A673 (cell line): ENCODE measurements at regions not wholly inside any gene's neighbourhood (a gene's known extent, or its start where the extent isn't known, plus 50 kb on each side); places are given as distances from the start of the nearest gene placed in this dataset.

Source experiments
- BruUV-seq: library from RNA; stranded (reverse); fragments of 400-500 nt; replicated peaks from 2 replicates; lab custom pipeline; 2021; lab: Mats Ljungman, UMichigan
- CTCF ChIA-PET: fragments of 300-600 bp; sonication (Branson Sonifier 250); formaldehyde crosslinking; loops from one replicate; lab custom pipeline; 2022; ENCODE audit warnings: antibody characterized with exemption; lab: Charles Lee
- POLR2A ChIA-PET: fragments of 300-600 bp; sonication (Branson Sonifier 250); formaldehyde crosslinking; loops from one replicate; lab custom pipeline; 2022; ENCODE audit warnings: antibody characterized with exemption; ENCODE audit not compliant: low non-redundant PET; lab: Charles Lee
- DNase-seq: peaks from one replicate; pipeline ENCODE4 v3.0.0-alpha.2; 2015; ENCODE audit warnings: low spot score
- H3K27ac ChIP-seq: fragments of 200-600 bp; sonication (generic); 2 replicates; pipeline ENCODE4 v1.5.1; 2016; ENCODE audit warnings: mixed run types, low read depth, mild to moderate bottlenecking, mixed read lengths, antibody characterized with exemption, low read length; ENCODE audit not compliant: poor library complexity, severe bottlenecking
- H3K27me3 ChIP-seq: fragments of 200-600 bp; sonication (generic); replicated peaks from 2 replicates; pipeline ENCODE4 v1.6.1; 2017; ENCODE audit warnings: mixed run types, low read depth, mild to moderate bottlenecking, mixed read lengths, antibody characterized with exemption, low read length; ENCODE audit not compliant: insufficient read depth, poor library complexity
- H3K36me3 ChIP-seq: fragments of 200-600 bp; sonication (generic); 2 replicates; pipeline ENCODE4 v1.6.1; 2016; ENCODE audit warnings: mixed run types, mild to moderate bottlenecking, mixed read lengths, antibody characterized with exemption, low read length; ENCODE audit not compliant: insufficient read depth, poor library complexity, severe bottlenecking
- H3K4me1 ChIP-seq: fragments of 200-600 bp; sonication (generic); 2 replicates; pipeline ENCODE4 v1.6.1; 2017; ENCODE audit warnings: mixed run types, mild to moderate bottlenecking, mixed read lengths, antibody characterized with exemption, low read length; ENCODE audit not compliant: insufficient read depth, poor library complexity, severe bottlenecking
- H3K4me3 ChIP-seq: fragments of 200-600 bp; sonication (generic); 2 replicates; pipeline ENCODE4 v1.5.1; 2016; ENCODE audit warnings: low read depth, mixed run types, mild to moderate bottlenecking, mixed read lengths, low read length; ENCODE audit not compliant: poor library complexity, severe bottlenecking
- H3K9me3 ChIP-seq: fragments of 200-600 bp; sonication (generic); 2 replicates; pipeline ENCODE4 v1.6.1; 2016; ENCODE audit warnings: mixed run types, low read depth, mild to moderate bottlenecking, mixed read lengths, antibody characterized with exemption, low read length; ENCODE audit not compliant: poor library complexity, severe bottlenecking
- EZH2 ChIP-seq: fragments of 200-600 bp; sonication (generic); IDR thresholded peaks from 2 replicates; pipeline ENCODE4 v1.6.1; 2017; ENCODE audit warnings: borderline replicate concordance, low read depth, mild to moderate bottlenecking, mixed read lengths, antibody characterized with exemption, low read length; ENCODE audit not compliant: poor library complexity, severe bottlenecking
- intact Hi-C: fragments of 100-400 bp; cut with micrococcal nuclease; formaldehyde crosslinking; loops from one replicate; pipeline ENCODE4 v1.10.0; 2022; ENCODE audit not compliant: unreplicated experiment
- TF ChIP-seq, protein P1 (sequence below): fragments of 300-800, 200-600 bp; sonication (generic); conservative IDR thresholded peaks from 2 replicates; pipeline ENCODE4 v1.5.1; 2017; ENCODE audit warnings: low read depth, mild to moderate bottlenecking, antibody characterized with exemption, low read length, moderate library complexity, mixed read lengths

DNA sequence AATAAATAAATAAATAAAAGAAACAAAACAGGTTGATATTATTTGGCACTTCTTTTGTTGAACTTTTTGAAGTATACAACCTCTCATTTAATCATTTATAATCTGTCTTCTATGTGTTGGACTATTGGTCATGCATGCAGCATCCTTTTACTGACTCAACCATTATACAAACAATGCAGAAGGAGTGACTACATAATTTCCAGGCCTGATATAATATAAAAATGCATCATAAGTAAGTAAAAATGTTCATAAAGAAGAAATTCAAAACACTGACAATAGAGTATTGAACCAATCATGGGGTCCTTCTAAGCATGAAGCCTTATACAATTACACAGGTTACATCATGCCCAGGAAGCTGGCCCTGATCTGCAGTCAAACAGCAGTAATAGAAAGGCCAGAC is 141.5 kb upstream of the FN1 start:
- H3K4me1 ChIP-seq: peaks cover 12% of the 10 kb centered on the region
- POLR2A ChIA-PET: interaction anchor here (0.5 kb wide), 1 partner anchor 26 kb away, joined by 3 read pairs; no protein-coding TSS in a partner anchor
- no peaks in the 10 kb centered on the region for H3K36me3 ChIP-seq
- H3K27ac ChIP-seq: no peak overlapping the region
- H3K4me3 ChIP-seq: no peak overlapping the region
- no peaks in the 10 kb centered on the region for H3K27me3 ChIP-seq
- TF ChIP-seq, protein P1, sequence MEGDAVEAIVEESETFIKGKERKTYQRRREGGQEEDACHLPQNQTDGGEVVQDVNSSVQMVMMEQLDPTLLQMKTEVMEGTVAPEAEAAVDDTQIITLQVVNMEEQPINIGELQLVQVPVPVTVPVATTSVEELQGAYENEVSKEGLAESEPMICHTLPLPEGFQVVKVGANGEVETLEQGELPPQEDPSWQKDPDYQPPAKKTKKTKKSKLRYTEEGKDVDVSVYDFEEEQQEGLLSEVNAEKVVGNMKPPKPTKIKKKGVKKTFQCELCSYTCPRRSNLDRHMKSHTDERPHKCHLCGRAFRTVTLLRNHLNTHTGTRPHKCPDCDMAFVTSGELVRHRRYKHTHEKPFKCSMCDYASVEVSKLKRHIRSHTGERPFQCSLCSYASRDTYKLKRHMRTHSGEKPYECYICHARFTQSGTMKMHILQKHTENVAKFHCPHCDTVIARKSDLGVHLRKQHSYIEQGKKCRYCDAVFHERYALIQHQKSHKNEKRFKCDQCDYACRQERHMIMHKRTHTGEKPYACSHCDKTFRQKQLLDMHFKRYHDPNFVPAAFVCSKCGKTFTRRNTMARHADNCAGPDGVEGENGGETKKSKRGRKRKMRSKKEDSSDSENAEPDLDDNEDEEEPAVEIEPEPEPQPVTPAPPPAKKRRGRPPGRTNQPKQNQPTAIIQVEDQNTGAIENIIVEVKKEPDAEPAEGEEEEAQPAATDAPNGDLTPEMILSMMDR: no peak
- TF ChIP-seq EZH2: no peak
- intact Hi-C loops: no loop called here
- CTCF ChIA-PET: no interaction called here
- BruUV-seq: no TSS peak
- no peak for DNase-seq
- H3K9me3 ChIP-seq: no peaks in the 10 kb centered on the region

DNA sequence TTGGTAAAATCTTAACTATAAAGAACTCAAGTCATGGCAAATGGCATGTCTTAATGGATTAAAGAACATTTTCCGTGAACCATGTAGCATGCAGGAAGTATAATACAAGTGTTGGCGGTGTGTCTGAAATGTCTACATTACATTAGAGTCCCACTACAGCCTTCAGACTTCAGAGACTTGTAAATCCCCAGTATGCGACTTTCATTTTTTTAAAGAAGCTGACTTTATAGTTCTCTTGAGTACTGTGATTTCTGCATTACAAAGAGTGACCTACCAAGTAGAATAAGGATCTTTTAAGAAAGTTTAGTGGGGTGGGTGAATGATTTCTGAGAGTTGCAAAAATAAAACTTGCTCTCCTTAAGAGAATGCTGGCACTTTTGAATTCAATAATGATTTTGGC is 140.7 kb upstream of the FN1 start:
- H3K27me3 ChIP-seq: no peaks in the 10 kb centered on the region
- H3K4me1 ChIP-seq: peaks cover 12% of the 10 kb centered on the region
- no peaks in the 10 kb centered on the region for H3K9me3 ChIP-seq
- no peak for TF ChIP-seq EZH2
- TF ChIP-seq, protein P1: no peak
- no peak for DNase-seq
- ChIA-PET CTCF (no interaction called here), POLR2A (no interaction called here)
- H3K27ac ChIP-seq: no peak overlapping the region
- H3K4me3 ChIP-seq: no peak overlapping the region
- no peaks in the 10 kb centered on the region for H3K36me3 ChIP-seq
- intact Hi-C loops: no loop called here
- BruUV-seq: no TSS peak

DNA sequence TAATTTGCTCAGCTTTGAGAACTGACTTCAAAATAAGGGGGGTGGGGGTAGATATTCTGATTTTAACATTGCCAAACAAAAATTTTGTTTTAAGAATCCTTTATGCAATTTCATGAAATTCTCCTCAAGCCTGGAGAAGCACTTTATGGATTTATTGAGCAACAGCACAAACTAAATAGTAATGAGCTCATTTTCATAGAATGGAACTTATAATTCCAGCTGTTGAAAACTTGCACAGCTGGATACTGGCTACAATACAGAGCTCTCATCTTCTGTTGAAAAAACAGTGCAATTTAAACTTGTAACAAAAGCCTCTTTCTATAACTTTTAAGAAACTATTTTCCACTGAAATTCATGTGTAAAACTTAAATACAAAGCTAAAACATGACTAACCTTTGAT is 137.6 kb upstream of the FN1 start:
- H3K27me3 ChIP-seq: no peaks in the 10 kb centered on the region
- TF ChIP-seq, protein P1: no peak
- TF ChIP-seq EZH2: no peak
- no peak overlapping the region for H3K4me3 ChIP-seq
- peak; percentile 44 for DNase-seq
- no peaks in the 10 kb centered on the region for H3K9me3 ChIP-seq
- intact Hi-C loops: no loop called here
- POLR2A ChIA-PET: no interaction called here
- BruUV-seq: no TSS peak
- CTCF ChIA-PET: interaction anchor here (0.7 kb wide), 1 partner anchor 139 kb away, joined by 8 read pairs; no protein-coding TSS in a partner anchor
- H3K36me3 ChIP-seq: no peaks in the 10 kb centered on the region
- H3K27ac ChIP-seq: peak overlapping the region; percentile 26
- peaks cover 4% of the 10 kb centered on the region for H3K4me1 ChIP-seq
